Right lobe of liver (tissue), 6 donors: ENCODE measurements at regions not wholly inside any gene's neighbourhood (a gene's known extent, or its start where the extent isn't known, plus 50 kb on each side); places are given as distances from the start of the nearest gene placed in this dataset.

Experiments
- ATAC-seq, 4 donors: fragments of 200-7000 bp; cut with Tn5 transposase; one replicate each; pipeline ENCODE4 v1.9.1; 2020; ENCODE audit warnings: mild to moderate bottlenecking in 4 of 4, moderate library complexity in 4 of 4
- DNase-seq, 3 donors: peaks; one replicate each; pipeline ENCODE4 v3.0.0-alpha.2; 2020
- H3K27ac ChIP-seq, 3 donors: fragments of 200-600 bp; one replicate each; pipeline ENCODE4 v1.8.0; 2022
- H3K27me3 ChIP-seq, 2 donors: fragments of 200-600 bp; one replicate each; pipeline ENCODE4 v1.8.0; 2022
- H3K36me3 ChIP-seq, 4 donors: fragments of 200-600 bp; sonication (generic) in 1 of 4; one replicate each; pipeline versions ENCODE4 v1.5.1 to v1.8.0; 2017 to 2022; ENCODE audit warnings: control low read depth in 1 of 4
- H3K4me1 ChIP-seq, 4 donors: fragments of 200-600 bp; sonication (generic) in 1 of 4; one replicate each; pipeline versions ENCODE4 v1.5.1 to v1.8.0; 2017 to 2022; ENCODE audit warnings: control low read depth in 1 of 4
- H3K4me3 ChIP-seq, 3 donors: fragments of 200-600 bp; one replicate each; pipeline ENCODE4 v1.8.0; 2022
- H3K9me3 ChIP-seq, 4 donors: fragments of 200-600 bp; sonication (generic) in 1 of 4; one replicate each; pipeline versions ENCODE4 v1.5.1 to v1.8.0; 2017 to 2022; ENCODE audit warnings: control low read depth in 1 of 4
- CTCF ChIP-seq, 4 donors: fragments of 200-600 bp in 3 of 4; fragments of 450-650 bp in 1 of 4; IDR thresholded peaks; one replicate each; pipeline versions ENCODE4 v1.5.1 to v1.8.0; 2016 to 2022; ENCODE audit warnings: antibody characterized with exemption in 4 of 4, mild to moderate bottlenecking in 2 of 4
- POLR2A ChIP-seq: fragments of 450-650 bp; IDR thresholded peaks from one replicate; pipeline ENCODE4 v1.6.1; 2017; ENCODE audit warnings: antibody characterized with exemption, mild to moderate bottlenecking
- WGBS: methylation state at CpG from one replicate; pipeline ENCODE4 v1.1.6; 2018; ENCODE audit warnings: low coverage, low lambda C conversion rate; ENCODE audit not compliant: insufficient coverage; ENCODE audit errors: missing lambda C conversion rate; 5-methylcytosine and 5-hydroxymethylcytosine counted together
- intact Hi-C, 2 donors: fragments of 100-400 bp; cut with DNase I; formaldehyde crosslinking; loops; one replicate each; pipeline versions ENCODE4 v1.11.2 to v1.14.1; 2022
- donor health status: DM: no; HTN: yes; CAD: no.
- donor health status: DM: no; HTN: no; CAD: no.
- donor health status: DM: no; HTN: no; CAD: no.
- donor health status: DM: no; HTN: yes; CAD: no.
- donor health status: DM: no; HTN: yes; CAD: no.

- Histone ChIP-seq H3K4me1 (no peaks in the 10 kb centered on the region), H3K36me3 (no peaks in the 10 kb centered on the region), H3K4me3 (no peak overlapping the region), H3K9me3 (no peaks in the 10 kb centered on the region), H3K27ac (no peak overlapping the region), H3K27me3 (no peaks in the 10 kb centered on the region)
- DNase-seq: no peak
- TF ChIP-seq POLR2A (no peak), CTCF (IDR thresholded peaks at IDR 0.05) (no peak)
- ATAC-seq: no peak
- intact Hi-C loops: loop anchor here in 1 of 2 donors (10.0 kb wide), 1 partner anchor 329 kb away; no protein-coding TSS in a partner anchor
- WGBS: 65% methylated on average over 3 of the region's 3 CpGs
These were observed 171.5 kb downstream of the SMIM20 start for GRCh38 chr4:26085551-26085950.

GRCh38 chr4:26086621-26087441 lies 172.8 kb downstream of the SMIM20 start:
- Histone ChIP-seq H3K4me1 (no peaks in the 10 kb centered on the region), H3K36me3 (no peaks in the 10 kb centered on the region), H3K27me3 (no peaks in the 10 kb centered on the region), H3K9me3 (no peaks in the 10 kb centered on the region), H3K4me3 (no peak overlapping the region), H3K27ac (no peak overlapping the region)
- no peak for DNase-seq
- TF ChIP-seq POLR2A (no peak), CTCF (IDR thresholded peaks at IDR 0.05) (no peak)
- 66% methylated on average over 7 of the region's 10 CpGs for WGBS
- no peak for ATAC-seq
- intact Hi-C loops: loop anchor here in 1 of 2 donors (10.0 kb wide), 1 partner anchor 328 kb away; no protein-coding TSS in a partner anchor

GRCh38 chr4:26088433-26088928 lies 174.5 kb downstream of the SMIM20 start:
- Histone ChIP-seq H3K4me3 (no peak overlapping the region), H3K27ac (no peak overlapping the region), H3K9me3 (no peaks in the 10 kb centered on the region), H3K36me3 (no peaks in the 10 kb centered on the region), H3K4me1 (no peaks in the 10 kb centered on the region), H3K27me3 (no peaks in the 10 kb centered on the region)
- TF ChIP-seq POLR2A (no peak), CTCF (IDR thresholded peaks at IDR 0.05) (no peak)
- WGBS: 23% methylated on average over 4 of the region's 4 CpGs
- DNase-seq: no peak
- intact Hi-C loops: loop anchor here in 1 of 2 donors (10.0 kb wide), 1 partner anchor 326 kb away; no protein-coding TSS in a partner anchor
- ATAC-seq: peak in 3 of 4 donors; percentile 28 to 52 (median 33)

GRCh38 chr4:26093551-26093950 lies 179.5 kb downstream of the SMIM20 start:
- H3K4me1 ChIP-seq: no peaks in the 10 kb centered on the region
- no peaks in the 10 kb centered on the region for H3K27me3 ChIP-seq
- ATAC-seq: no peak
- no peak overlapping the region for H3K27ac ChIP-seq
- no peak overlapping the region for H3K4me3 ChIP-seq
- H3K9me3 ChIP-seq: no peaks in the 10 kb centered on the region
- no peak for TF ChIP-seq CTCF (IDR thresholded peaks at IDR 0.05)
- TF ChIP-seq POLR2A: no peak
- H3K36me3 ChIP-seq: no peaks in the 10 kb centered on the region
- no peak for DNase-seq
- WGBS: 71% methylated on average over 2 of the region's 3 CpGs
- intact Hi-C loops: no loop called here
